ENCODE measurements at regions not wholly inside any gene's neighbourhood (a gene's known extent, or its start where the extent isn't known, plus 50 kb on each side); places are given as distances from the start of the nearest gene placed in this dataset.
"Not testable (repeated sequence)": the region's sequence is repeated elsewhere in the genome, so short reads cannot be mapped to it uniquely, and the experiment has no call there.

DNA sequence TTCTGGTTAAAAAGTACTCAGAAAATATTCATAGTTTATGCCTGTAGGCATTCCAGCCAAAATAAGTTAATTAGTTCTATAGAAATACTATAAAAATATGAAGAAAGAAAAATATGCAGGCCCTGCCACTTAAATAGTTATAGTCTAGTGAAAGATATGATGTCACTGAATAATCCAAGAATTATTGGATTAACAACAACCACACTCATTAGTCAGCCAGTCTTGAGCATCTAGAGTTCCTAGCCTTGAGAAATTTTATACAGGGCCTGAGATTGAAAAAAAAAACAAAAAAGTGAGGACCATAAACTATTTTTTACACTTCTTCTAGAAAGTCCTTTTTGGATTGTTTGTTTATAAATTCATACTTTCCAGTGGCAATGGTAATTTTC is 823.0 kb downstream of the FAT4 start:
- no peak overlapping the region for H3K27ac ChIP-seq
- H3K4me3 ChIP-seq: no peak overlapping the region

DNA sequence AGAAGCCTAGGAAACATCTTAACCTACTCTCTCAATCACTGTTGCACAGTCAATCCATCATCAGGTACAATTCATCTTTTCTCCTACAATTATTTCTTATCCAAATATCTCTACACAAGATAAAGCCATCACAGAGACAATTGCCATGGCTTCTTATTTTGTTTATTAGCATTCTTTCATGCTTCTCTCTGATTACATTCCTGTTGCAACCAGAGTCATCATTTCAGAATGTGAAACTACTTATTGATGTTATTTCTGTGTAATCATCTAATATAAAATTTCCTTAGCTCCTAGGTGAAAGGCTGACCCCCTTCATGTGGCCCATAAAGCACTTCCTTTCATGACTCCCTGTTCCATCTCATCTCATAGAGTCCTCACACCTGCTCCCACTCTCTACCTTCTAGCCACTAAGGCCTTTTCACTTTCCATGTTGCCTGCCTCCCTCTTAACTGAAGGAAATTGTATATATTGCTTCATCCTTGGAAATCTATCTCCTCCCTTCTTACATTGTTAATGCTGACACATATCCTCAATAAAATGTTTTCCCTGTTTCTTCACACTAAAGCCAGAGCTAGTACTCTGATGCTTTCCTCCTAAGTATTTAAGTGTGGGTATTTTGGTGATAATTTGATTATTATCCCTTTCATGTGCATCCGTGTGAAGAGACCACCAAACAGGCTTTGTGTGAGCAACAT is 829.9 kb downstream of the FAT4 start:
- Histone ChIP-seq H3K4me3 (no peak overlapping the region), H3K27ac (no peak overlapping the region)

DNA sequence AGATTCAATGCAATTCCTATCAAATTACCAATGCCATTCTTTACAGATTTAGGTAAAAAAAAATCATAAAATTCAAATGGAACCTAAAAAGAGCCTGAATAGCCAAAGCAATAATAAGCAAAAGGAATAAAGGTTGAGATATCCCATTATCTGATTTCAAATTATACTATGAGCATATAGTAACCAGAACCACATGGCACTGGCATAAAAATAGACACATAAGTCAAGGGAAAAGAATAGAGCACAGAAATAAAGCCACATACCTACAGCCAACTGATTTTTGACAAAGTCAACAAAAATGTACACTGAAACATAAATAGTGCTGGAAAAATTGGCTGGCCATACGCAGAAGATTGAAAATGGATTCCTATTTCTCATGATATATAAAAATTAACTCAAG is 853.7 kb downstream of the FAT4 start:
- Histone ChIP-seq H3K4me3 (no peak overlapping the region), H3K27ac (no peak overlapping the region)

DNA sequence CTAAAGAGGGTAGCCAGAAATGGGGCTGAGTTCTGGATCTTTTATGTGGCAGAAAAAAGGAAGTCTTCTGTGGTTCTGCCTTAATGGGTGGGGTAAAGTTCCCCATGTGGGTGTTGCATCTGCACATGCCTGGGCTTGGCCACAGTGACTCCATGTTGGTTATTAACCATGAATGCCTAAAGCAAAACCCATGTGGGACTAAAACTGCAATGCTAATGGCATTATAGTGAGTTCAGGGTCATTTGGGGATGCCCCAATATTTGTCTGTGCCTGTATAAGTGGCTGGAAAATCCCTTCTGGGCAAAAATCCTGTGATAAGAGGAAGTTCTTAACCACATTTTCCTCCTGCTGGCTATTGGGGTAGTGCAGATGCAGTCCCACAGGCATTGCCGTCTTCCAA is 857.4 kb downstream of the FAT4 start:
- Histone ChIP-seq H3K27ac (no peak overlapping the region), H3K4me3 (no peak overlapping the region)

GRCh38 chr4:126174627-126175026 is 859.9 kb downstream of the FAT4 start:
- Histone ChIP-seq H3K27ac (no peak overlapping the region), H3K4me3 (no peak overlapping the region)

DNA sequence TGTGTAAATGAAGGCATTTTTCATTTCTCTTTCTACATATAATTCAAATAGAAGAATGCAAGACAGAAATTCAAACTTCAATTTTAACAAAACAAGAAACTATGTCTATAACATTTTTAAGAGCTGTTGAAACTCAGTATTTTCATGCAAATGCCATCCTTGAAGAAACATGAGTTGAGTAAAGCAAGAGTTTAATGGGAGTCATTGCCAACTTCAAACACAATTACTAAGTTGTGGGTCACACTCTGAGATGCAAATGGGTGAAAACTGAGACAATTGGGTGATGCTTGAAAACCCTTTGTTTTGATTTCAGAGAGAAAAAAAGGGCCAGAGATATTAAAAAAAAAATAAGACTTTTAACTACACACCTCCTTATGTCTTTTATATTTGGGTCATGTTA is 865.9 kb downstream of the FAT4 start:
- H3K4me3 ChIP-seq: no peak overlapping the region
- no peak overlapping the region for H3K27ac ChIP-seq

- Histone ChIP-seq H3K4me3 (no peak overlapping the region), H3K27ac (no peak overlapping the region)
These were observed 867.6 kb downstream of the FAT4 start for GRCh38 chr4:126182336-126182735.

DNA sequence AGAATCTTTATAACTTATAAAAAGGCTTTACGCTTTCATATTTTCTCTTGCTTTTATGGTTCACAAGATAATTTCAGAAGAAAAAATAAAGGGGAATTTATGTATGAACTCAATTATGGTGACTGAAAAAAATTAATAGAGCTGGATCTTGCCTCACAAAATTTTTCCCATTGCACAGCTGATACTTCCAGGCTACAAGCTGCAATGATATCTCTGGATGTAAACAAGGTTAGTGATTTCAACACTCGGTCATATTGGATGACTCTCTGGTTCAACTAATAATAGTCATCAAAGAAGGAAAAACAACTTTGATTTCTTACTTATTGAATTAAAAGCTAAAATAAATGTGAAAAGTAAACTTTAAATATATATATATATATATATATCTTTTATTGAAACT is 868.0 kb downstream of the FAT4 start:
- no peak overlapping the region for H3K4me3 ChIP-seq
- no peak overlapping the region for H3K27ac ChIP-seq

DNA sequence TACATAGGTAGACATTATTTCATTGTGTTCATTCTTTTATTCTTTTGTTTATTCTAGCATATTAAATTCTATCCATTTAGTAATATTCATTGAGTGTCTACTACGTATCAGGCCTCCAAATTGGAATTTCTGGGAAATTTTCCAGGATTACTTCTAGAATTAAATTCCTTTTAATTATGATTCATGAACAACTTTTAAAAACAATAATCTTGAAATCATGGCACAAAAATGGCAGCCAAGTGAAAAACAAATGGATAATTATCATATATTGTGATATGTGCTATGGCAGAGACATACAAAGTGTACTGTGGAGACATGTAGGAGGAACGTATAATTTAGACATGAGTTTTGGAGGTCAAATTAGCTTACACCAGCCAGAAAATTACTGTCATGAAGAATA is 868.5 kb downstream of the FAT4 start:
- Histone ChIP-seq H3K4me3 (no peak overlapping the region), H3K27ac (no peak overlapping the region)

GRCh38 chr4:126191536-126191935 is 876.8 kb downstream of the FAT4 start:
- no peak overlapping the region for H3K4me3 ChIP-seq
- no peak overlapping the region for H3K27ac ChIP-seq

GRCh38 chr4:126192506-126192905 is 877.8 kb downstream of the FAT4 start:
- Histone ChIP-seq H3K27ac (no peak overlapping the region), H3K4me3 (no peak overlapping the region)

DNA sequence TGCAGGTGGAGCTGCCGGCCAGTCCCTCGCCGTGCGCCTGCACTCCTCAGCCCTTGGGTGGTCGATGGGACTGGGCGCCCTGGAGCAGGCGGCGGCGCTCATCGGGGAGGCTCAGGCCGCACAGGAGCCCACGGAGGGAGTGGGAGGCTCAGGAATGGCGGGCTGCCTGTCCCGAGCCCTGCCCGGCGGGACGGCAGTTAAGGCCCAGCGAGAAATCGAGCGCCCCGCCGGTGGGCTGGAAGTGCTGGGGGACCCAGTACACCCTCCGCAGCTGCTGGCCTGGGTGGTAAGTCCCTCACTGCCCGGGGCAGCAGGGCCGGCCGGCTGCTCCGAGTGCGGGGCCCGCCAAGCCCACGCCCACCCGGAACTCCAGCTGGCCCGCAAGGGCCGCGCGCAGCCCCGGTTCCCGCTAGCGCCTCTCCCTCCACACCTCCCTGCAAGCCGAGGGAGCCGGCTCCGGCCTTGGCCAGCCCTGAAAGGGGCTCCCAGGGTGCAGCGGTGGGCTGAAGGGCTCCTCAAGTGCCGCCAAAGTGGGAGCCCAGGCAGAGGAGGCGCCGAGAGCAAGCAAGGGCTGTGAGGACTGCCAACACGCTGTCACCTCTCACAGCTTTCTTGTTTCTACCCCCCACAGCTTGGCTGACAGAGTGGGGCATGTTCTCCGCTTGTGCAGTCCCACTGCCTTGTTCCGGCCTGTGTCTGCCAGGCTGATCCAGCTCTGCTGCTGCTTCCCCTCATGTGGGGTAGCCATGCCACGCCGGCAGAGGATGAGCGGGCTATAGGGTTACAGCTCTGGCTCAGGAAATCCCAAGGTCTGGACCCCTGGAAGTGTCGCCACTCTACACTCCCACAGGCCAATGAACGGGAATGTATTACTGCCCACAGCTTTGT is 886.7 kb downstream of the FAT4 start:
- H3K4me3 ChIP-seq, H3K27ac ChIP-seq: not testable (repeated sequence)

GRCh38 chr4:126202226-126202625 is 887.5 kb downstream of the FAT4 start:
- H3K4me3 ChIP-seq: no peak overlapping the region
- H3K27ac ChIP-seq: no peak overlapping the region

GRCh38 chr4:126207910-126208309 is 893.2 kb downstream of the FAT4 start:
- no peak overlapping the region for H3K27ac ChIP-seq

GRCh38 chr4:126209147-126209546 is 894.4 kb downstream of the FAT4 start:
- H3K4me3 ChIP-seq: no peak overlapping the region
- H3K27ac ChIP-seq: no peak overlapping the region

More at GRCh38 chr4:126207910-126208309, 893.2 kb downstream of the FAT4 start:
- H3K4me3 ChIP-seq: no peak overlapping the region

DNA sequence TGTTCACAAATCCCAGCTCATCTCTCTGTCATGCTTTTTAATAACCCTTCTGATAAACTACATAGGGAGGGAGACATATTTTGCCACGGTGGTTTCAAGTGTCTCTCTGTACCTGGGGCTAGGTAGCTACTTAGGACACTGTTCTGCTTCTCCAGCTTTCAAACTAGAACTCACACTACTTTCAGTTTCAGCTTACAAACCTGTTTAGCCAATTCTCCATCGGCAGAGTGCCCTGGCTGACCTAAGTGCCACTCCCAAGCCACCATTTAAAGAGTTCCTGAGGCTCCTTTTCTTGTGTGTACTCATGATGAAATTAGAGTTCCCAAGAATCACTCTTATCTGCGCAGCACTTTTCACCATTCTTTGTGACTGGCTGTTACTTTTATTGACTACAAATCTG is 899.2 kb downstream of the FAT4 start:
- no peak overlapping the region for H3K27ac ChIP-seq
- no peak overlapping the region for H3K4me3 ChIP-seq

DNA sequence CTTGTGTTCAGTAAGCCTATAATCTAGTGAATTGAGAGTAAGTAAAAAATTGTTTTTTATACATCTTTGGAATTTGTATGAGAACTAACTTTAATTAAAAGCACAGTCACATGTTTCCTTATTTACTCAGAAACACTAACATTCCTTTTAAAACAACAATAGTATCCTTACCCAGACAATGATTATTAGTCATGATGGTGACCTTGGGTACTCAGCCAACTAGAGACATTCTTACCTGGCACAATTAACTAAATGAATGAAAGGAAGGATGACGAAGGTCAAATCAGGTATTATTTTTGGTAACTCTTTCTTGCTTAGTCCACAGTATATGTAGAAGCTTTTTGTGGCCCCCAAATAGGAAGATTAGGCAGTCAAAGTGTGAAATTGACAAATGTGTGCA is 901.0 kb downstream of the FAT4 start:
- Histone ChIP-seq H3K27ac (peak overlapping the region in 2 of 21 experiments; percentile 19 to 49), H3K4me3 (no peak overlapping the region)

- no peak overlapping the region for H3K4me3 ChIP-seq
- H3K27ac ChIP-seq: no peak overlapping the region
These were observed 901.9 kb downstream of the FAT4 start for GRCh38 chr4:126216611-126217010.

GRCh38 chr4:126221282-126221681 is 906.5 kb downstream of the FAT4 start:
- no peak overlapping the region for H3K4me3 ChIP-seq
- no peak overlapping the region for H3K27ac ChIP-seq

- Histone ChIP-seq H3K4me3 (no peak overlapping the region), H3K27ac (no peak overlapping the region)
These were observed 907.1 kb downstream of the FAT4 start for GRCh38 chr4:126221717-126222340.
